ENCODE measurements at regions not wholly inside any gene's neighbourhood (a gene's known extent, or its start where the extent isn't known, plus 50 kb on each side); places are given as distances from the start of the nearest gene placed in this dataset.

DNA sequence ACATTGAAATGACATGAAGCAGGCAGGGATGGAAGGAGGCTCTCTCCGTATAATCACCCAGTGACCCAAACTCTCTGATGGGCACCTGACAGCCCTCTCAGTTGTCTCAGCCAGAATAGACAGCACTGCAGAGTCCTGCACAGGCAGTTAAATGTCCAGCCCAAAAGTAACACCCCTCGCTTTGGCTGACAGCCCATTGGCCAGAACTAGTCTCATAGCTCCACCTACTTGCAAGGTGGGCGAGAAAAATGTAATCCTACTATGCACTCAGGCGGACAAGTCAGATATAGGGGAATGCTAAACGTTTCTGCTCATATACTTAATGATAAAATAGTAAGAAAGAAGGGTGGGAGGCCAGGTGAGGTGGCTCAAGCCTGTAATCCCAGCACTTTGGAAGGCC lies 393.5 kb upstream of the JARID2 start:
- in situ Hi-C loops (cut with MboI; ENCODE audit: low sequenced_read_pairs in 4 of 4) = no loop called here
- no peaks in the 10 kb centered on the region for H3K4me1 ChIP-seq
- no peak for DNase-seq
- no peaks in the 10 kb centered on the region for H3K27me3 ChIP-seq
- no peak for ATAC-seq
- no peak overlapping the region for H3K4me3 ChIP-seq
- H3K36me3 ChIP-seq = no peaks in the 10 kb centered on the region
- H3K27ac ChIP-seq = no peak overlapping the region
- intact Hi-C loops (cut with DNase I; ENCODE audit: low total_unique reads) = no loop called here
- H3K9me3 ChIP-seq = no peaks in the 10 kb centered on the region
- no peak for TF ChIP-seq POLR2A (IDR thresholded peaks at IDR 0.05)
- TF ChIP-seq CTCF (IDR thresholded peaks at IDR 0.05 in 4 of 5, conservative IDR thresholded peaks at IDR 0.05 in 1 of 5) = no peak

DNA sequence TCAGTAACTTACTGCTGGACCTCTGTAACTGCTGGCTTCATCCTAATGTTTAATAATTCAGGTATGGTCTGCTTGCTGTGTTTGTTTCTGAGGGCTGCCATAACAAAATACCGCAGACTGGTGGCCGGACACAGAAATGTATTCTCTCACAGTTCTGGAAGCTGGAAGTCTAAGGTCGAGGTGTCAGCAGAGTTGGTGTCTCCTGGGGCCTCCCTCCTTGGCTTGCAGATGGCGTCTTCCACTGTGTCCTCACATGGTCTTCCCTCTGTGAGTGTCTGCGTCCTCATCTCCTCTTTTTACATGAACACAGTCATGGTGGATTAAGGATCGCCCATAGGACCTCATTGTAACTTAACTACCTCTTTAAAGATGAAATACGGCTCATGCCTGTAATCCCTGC lies 389.7 kb upstream of the JARID2 start:
- Histone ChIP-seq H3K27me3 (no peaks in the 10 kb centered on the region), H3K4me3 (no peak overlapping the region), H3K27ac (no peak overlapping the region), H3K36me3 (no peaks in the 10 kb centered on the region), H3K9me3 (no peaks in the 10 kb centered on the region), H3K4me1 (no peaks in the 10 kb centered on the region)
- no peak for TF ChIP-seq POLR2A (IDR thresholded peaks at IDR 0.05)
- TF ChIP-seq CTCF (IDR thresholded peaks at IDR 0.05 in 4 of 5, conservative IDR thresholded peaks at IDR 0.05 in 1 of 5) = no peak
- intact Hi-C loops (cut with DNase I; ENCODE audit: low total_unique reads) = no loop called here
- DNase-seq = no peak
- peak in 1 of 2 donors; percentile 51 for ATAC-seq
- in situ Hi-C loops (cut with MboI; ENCODE audit: low sequenced_read_pairs in 4 of 4) = no loop called here

- in situ Hi-C loops (cut with MboI; ENCODE audit: low sequenced_read_pairs in 4 of 4) (no loop called here), intact Hi-C loops (cut with DNase I; ENCODE audit: low total_unique reads) (no loop called here)
- Histone ChIP-seq H3K27ac (no peak overlapping the region), H3K4me3 (no peak overlapping the region), H3K27me3 (no peaks in the 10 kb centered on the region), H3K9me3 (no peaks in the 10 kb centered on the region), H3K36me3 (no peaks in the 10 kb centered on the region), H3K4me1 (no peaks in the 10 kb centered on the region)
- ATAC-seq = no peak
- DNase-seq = no peak
- TF ChIP-seq CTCF (IDR thresholded peaks at IDR 0.05 in 4 of 5, conservative IDR thresholded peaks at IDR 0.05 in 1 of 5) (no peak), POLR2A (IDR thresholded peaks at IDR 0.05) (no peak)
Observed at GRCh38 chr6:14857001-14857400, 388.9 kb upstream of the JARID2 start.

DNA sequence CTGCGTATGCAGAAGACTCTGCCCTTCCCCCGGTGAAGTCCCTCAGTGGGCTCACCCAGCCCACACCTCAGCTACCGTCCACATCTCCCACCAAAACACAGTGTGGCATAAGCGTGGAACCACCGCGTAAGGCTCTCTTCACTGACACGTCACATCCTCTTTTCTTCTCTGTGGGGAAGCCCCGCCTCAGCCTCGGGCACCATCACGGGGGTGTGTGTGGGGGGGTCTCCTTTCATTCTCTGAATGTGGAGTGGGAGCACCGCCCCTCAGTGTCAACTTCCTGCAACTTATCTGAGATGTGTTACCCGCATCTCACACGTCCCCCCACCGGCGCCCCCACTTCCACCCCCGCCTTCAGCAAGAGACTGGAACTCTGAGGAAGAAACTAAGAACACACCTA lies 388.4 kb upstream of the JARID2 start:
- Histone ChIP-seq H3K36me3 (no peaks in the 10 kb centered on the region), H3K4me1 (no peaks in the 10 kb centered on the region), H3K27ac (no peak overlapping the region), H3K9me3 (no peaks in the 10 kb centered on the region), H3K27me3 (no peaks in the 10 kb centered on the region), H3K4me3 (no peak overlapping the region)
- intact Hi-C loops (cut with DNase I; ENCODE audit: low total_unique reads) = no loop called here
- DNase-seq (no peak), ATAC-seq (no peak)
- in situ Hi-C loops (cut with MboI; ENCODE audit: low sequenced_read_pairs in 4 of 4) = no loop called here
- TF ChIP-seq POLR2A (IDR thresholded peaks at IDR 0.05) (no peak), CTCF (IDR thresholded peaks at IDR 0.05 in 4 of 5, conservative IDR thresholded peaks at IDR 0.05 in 1 of 5) (no peak)

GRCh38 chr6:14858808-14859207 lies 387.1 kb upstream of the JARID2 start:
- H3K27ac ChIP-seq = no peak overlapping the region
- no peaks in the 10 kb centered on the region for H3K36me3 ChIP-seq
- ATAC-seq (no peak), DNase-seq (no peak)
- in situ Hi-C loops (cut with MboI; ENCODE audit: low sequenced_read_pairs in 4 of 4) = no loop called here
- intact Hi-C loops (cut with DNase I; ENCODE audit: low total_unique reads) = no loop called here
- no peaks in the 10 kb centered on the region for H3K27me3 ChIP-seq
- no peaks in the 10 kb centered on the region for H3K9me3 ChIP-seq
- no peak overlapping the region for H3K4me3 ChIP-seq
- H3K4me1 ChIP-seq = no peaks in the 10 kb centered on the region
- no peak for TF ChIP-seq CTCF (IDR thresholded peaks at IDR 0.05 in 4 of 5, conservative IDR thresholded peaks at IDR 0.05 in 1 of 5)
- no peak for TF ChIP-seq POLR2A (IDR thresholded peaks at IDR 0.05)
